Stomach (tissue), 8 donors: ENCODE measurements at regions not wholly inside any gene's neighbourhood (a gene's known extent, or its start where the extent isn't known, plus 50 kb on each side); places are given as distances from the start of the nearest gene placed in this dataset.

Experiments used
- DNase-seq, 2 donors: peaks; one replicate each; pipeline versions ENCODE4 v3.0.0 to v3.0.0-alpha.2; 2013 to 2019
- H3K27ac ChIP-seq, 5 donors: fragments of 200-600 bp in 4 of 5; sonication (generic) in 4 of 5; one replicate each; pipeline ENCODE4 v1.5.1; 2013 to 2019; ENCODE audit warnings: mild to moderate bottlenecking in 1 of 5, moderate library complexity in 1 of 5
- H3K27me3 ChIP-seq, 3 donors: fragments of 200-600 bp; sonication (generic); one replicate each; pipeline ENCODE4 v1.5.1; 2017 to 2019; ENCODE audit warnings: mixed run types in 1 of 3
- H3K36me3 ChIP-seq, 4 donors: fragments of 200-600 bp; sonication (generic); 1 replicate in 3 of 4; 2 replicates in 1 of 4; pipeline ENCODE4 v1.5.1; 2016 to 2019
- H3K4me1 ChIP-seq, 4 donors: fragments of 200-600 bp; sonication (generic); one replicate each; pipeline ENCODE4 v1.5.1; 2016 to 2019
- H3K4me3 ChIP-seq, 4 donors: fragments of 200-600 bp; sonication (generic) in 3 of 4; one replicate each; pipeline ENCODE4 v1.5.1; 2016 to 2019; ENCODE audit warnings: mild to moderate bottlenecking in 1 of 4
- H3K9me3 ChIP-seq, 4 donors: fragments of 200-600 bp; sonication (generic); one replicate each; pipeline ENCODE4 v1.5.1; 2016 to 2019
- CTCF ChIP-seq, 7 experiments: fragments of 450-650 bp in 4 of 7; fragments of 200-600 bp in 3 of 7; sonication (generic) in 3 of 7; IDR thresholded peaks; one replicate each; pipeline ENCODE4 v1.5.1; 2016 to 2019; ENCODE audit warnings: antibody characterized with exemption in 7 of 7, control low read depth in 2 of 7, mild to moderate bottlenecking in 1 of 7
- EP300 ChIP-seq: sonication (generic); formaldehyde crosslinking; IDR thresholded peaks from one replicate; pipeline ENCODE4 v1.6.1; 2017; ENCODE audit warnings: antibody characterized with exemption
- POLR2A ChIP-seq, 4 donors: fragments of 450-650 bp; IDR thresholded peaks; one replicate each; pipeline ENCODE4 v1.6.1; 2016; ENCODE audit warnings: antibody characterized with exemption in 4 of 4, control low read depth in 2 of 4, mild to moderate bottlenecking in 1 of 4, moderate library complexity in 1 of 4
- POLR2AphosphoS5 ChIP-seq, 3 donors: sonication (generic); formaldehyde crosslinking; IDR thresholded peaks; one replicate each; pipeline ENCODE4 v1.6.1; 2016; ENCODE audit warnings: antibody characterized with exemption in 3 of 3
- WGBS, 5 donors: extraction: QIAGEN DNeasy Blood & Tissue Kit in 3 of 5; methylation state at CpG; one replicate each; pipeline versions ENCODE4 v1.1.5 to v1.1.7; 2013 to 2018; 5-methylcytosine and 5-hydroxymethylcytosine counted together
- intact Hi-C: fragments of 100-400 bp; cut with DNase I; formaldehyde crosslinking; loops from one replicate; pipeline ENCODE4 v1.15.1; 2023; ENCODE audit warnings: low total_unique reads
- donor health status: healthy with polysubstance abuse.
- donor health status: Bipolar disorder and iron deficiency.
- donor health status: healthy.

GRCh38 chr15:91634179-91634578, 219.3 kb upstream of the SLCO3A1 start:
- 74 to 97% (median 86%) methylated on average over 3 of the region's 3 CpGs for WGBS, 5 donors
- TF ChIP-seq POLR2A (IDR thresholded peaks at IDR 0.05) (no peak), POLR2AphosphoS5 (IDR thresholded peaks at IDR 0.05) (no peak), EP300 (no peak), CTCF (IDR thresholded peaks at IDR 0.05) (no peak)
- intact Hi-C loops = no loop called here

GRCh38 chr15:91635080-91635479, 218.4 kb upstream of the SLCO3A1 start:
- Histone ChIP-seq H3K27ac (no peak overlapping the region), H3K36me3 (no peaks in the 10 kb centered on the region), H3K27me3 (no peaks in the 10 kb centered on the region), H3K9me3 (peaks cover 0 to 9% (median 5%) of the 10 kb centered on the region in 4 donors), H3K4me1 (no peaks in the 10 kb centered on the region), H3K4me3 (no peak overlapping the region)
- no peak for TF ChIP-seq CTCF (IDR thresholded peaks at IDR 0.05)
- no peak for TF ChIP-seq POLR2A (IDR thresholded peaks at IDR 0.05)
- no peak for TF ChIP-seq POLR2AphosphoS5 (IDR thresholded peaks at IDR 0.05)
- TF ChIP-seq EP300 = no peak
- intact Hi-C loops = no loop called here
- 69 to 82% (median 77%) methylated on average over 2 of the region's 2 CpGs for WGBS, 5 donors
- no peak for DNase-seq

More at GRCh38 chr15:91634179-91634578, 219.3 kb upstream of the SLCO3A1 start:
- H3K4me3 ChIP-seq = no peak overlapping the region
- peaks cover 0 to under 1% (median 0%) of the 10 kb centered on the region in 4 donors for H3K9me3 ChIP-seq
- no peaks in the 10 kb centered on the region for H3K4me1 ChIP-seq
- H3K27me3 ChIP-seq = no peaks in the 10 kb centered on the region
- H3K27ac ChIP-seq = no peak overlapping the region
- no peaks in the 10 kb centered on the region for H3K36me3 ChIP-seq
- no peak for DNase-seq

- H3K36me3 ChIP-seq = no peaks in the 10 kb centered on the region
- no peak for TF ChIP-seq POLR2AphosphoS5 (IDR thresholded peaks at IDR 0.05)
- no peak for TF ChIP-seq EP300
- TF ChIP-seq CTCF (IDR thresholded peaks at IDR 0.05) = no peak
- TF ChIP-seq POLR2A (IDR thresholded peaks at IDR 0.05) = no peak
- H3K4me3 ChIP-seq = no peak overlapping the region
- no peaks in the 10 kb centered on the region for H3K4me1 ChIP-seq
- intact Hi-C loops = no loop called here
- WGBS, 5 donors = 92 to 100% (median 97%) methylated on average over 1 of the region's 1 CpG
- H3K27ac ChIP-seq = no peak overlapping the region
- no peaks in the 10 kb centered on the region for H3K27me3 ChIP-seq
- peaks cover 0 to 11% (median 10%) of the 10 kb centered on the region in 4 donors for H3K9me3 ChIP-seq
- DNase-seq = no peak
Observed at GRCh38 chr15:91635641-91636040, 217.9 kb upstream of the SLCO3A1 start.

- H3K4me3 ChIP-seq = no peak overlapping the region
- H3K36me3 ChIP-seq = no peaks in the 10 kb centered on the region
- peaks cover 0 to 7% (median 0%) of the 10 kb centered on the region in 3 donors for H3K27me3 ChIP-seq
- H3K27ac ChIP-seq = no peak overlapping the region
- no peak for DNase-seq
- intact Hi-C loops = no loop called here
- H3K4me1 ChIP-seq = no peaks in the 10 kb centered on the region
- TF ChIP-seq CTCF (IDR thresholded peaks at IDR 0.05) = no peak
- TF ChIP-seq POLR2A (IDR thresholded peaks at IDR 0.05) = no peak
- no peak for TF ChIP-seq POLR2AphosphoS5 (IDR thresholded peaks at IDR 0.05)
- no peak for TF ChIP-seq EP300
- H3K9me3 ChIP-seq = no peaks in the 10 kb centered on the region
- whole genome bisulfite sequencing, 5 donors = 90 to 96% (median 93%) methylated on average over 2 of the region's 2 CpGs
Observed at GRCh38 chr15:91649016-91649415, 204.5 kb upstream of the SLCO3A1 start.
